Upper lobe of left lung (tissue), 6 donors: ENCODE measurements at regions not wholly inside any gene's neighbourhood (a gene's known extent, or its start where the extent isn't known, plus 50 kb on each side); places are given as distances from the start of the nearest gene placed in this dataset.

ENCODE experiments used
- ATAC-seq, 2 donors: fragments of 200-7000 bp; cut with Tn5 transposase; one replicate each; pipeline ENCODE4 v1.9.1; 2022; ENCODE audit warnings: mild to moderate bottlenecking in 2 of 2, moderate library complexity in 2 of 2; ENCODE audit not compliant: low FRiP score in 2 of 2
- DNase-seq, 2 donors: peaks; one replicate each; pipeline ENCODE4 v3.0.0-alpha.2; 2019 to 2020
- H3K27ac ChIP-seq, 4 donors: fragments of 200-600 bp; sonication (generic); one replicate each; pipeline ENCODE4 v1.5.1; 2016 to 2019
- H3K27me3 ChIP-seq, 4 donors: fragments of 200-600 bp; sonication (generic); one replicate each; pipeline ENCODE4 v1.5.1; 2017 to 2019
- H3K36me3 ChIP-seq, 4 donors: fragments of 200-600 bp; sonication (generic); one replicate each; pipeline ENCODE4 v1.5.1; 2016 to 2019
- H3K4me1 ChIP-seq, 4 donors: fragments of 200-600 bp; sonication (generic); one replicate each; pipeline ENCODE4 v1.5.1; 2018 to 2019
- H3K4me3 ChIP-seq, 4 donors: fragments of 200-600 bp; sonication (generic); one replicate each; pipeline ENCODE4 v1.5.1; 2017 to 2019; ENCODE audit warnings: mild to moderate bottlenecking in 2 of 4, moderate library complexity in 1 of 4
- H3K9me3 ChIP-seq, 4 donors: fragments of 200-600 bp; sonication (generic); one replicate each; pipeline ENCODE4 v1.5.1; 2018 to 2019
- CTCF ChIP-seq, 6 experiments: fragments of 450-650 bp in 4 of 6; fragments of 200-600 bp in 2 of 6; sonication (generic) in 2 of 6; IDR thresholded peaks; one replicate each; pipeline ENCODE4 v1.5.1; 2016 to 2019; ENCODE audit warnings: antibody characterized with exemption in 6 of 6
- EP300 ChIP-seq, 4 donors: sonication (generic); formaldehyde crosslinking; IDR thresholded peaks; one replicate each; pipeline ENCODE4 v1.5.1; 2017; ENCODE audit warnings: antibody characterized with exemption in 4 of 4, control low read depth in 2 of 4
- POLR2A ChIP-seq, 4 donors: fragments of 450-650 bp; IDR thresholded peaks; one replicate each; pipeline ENCODE4 v1.5.1; 2016 to 2017; ENCODE audit warnings: antibody characterized with exemption in 4 of 4, mild to moderate bottlenecking in 2 of 4
- POLR2AphosphoS5 ChIP-seq, 2 donors: sonication (generic); formaldehyde crosslinking; IDR thresholded peaks; one replicate each; pipeline ENCODE4 v1.5.1; 2017; ENCODE audit warnings: antibody characterized with exemption in 2 of 2
- WGBS, 2 donors: methylation state at CpG; one replicate each; pipeline ENCODE4 v1.1.5; 2017 to 2018; 5-methylcytosine and 5-hydroxymethylcytosine counted together
- donor health status: DM: no; HTN: no; CAD: no; lungs with moderate emphysema.
- donor health status: DM: no; HTN: yes; CAD: no; lungs with severe emphysema.

GRCh38 chr6:134400941-134401340 lies 83.0 kb upstream of the SGK1 start:
- ATAC-seq = no peak
- TF ChIP-seq POLR2A (IDR thresholded peaks at IDR 0.05) = no peak
- no peak for TF ChIP-seq EP300 (IDR thresholded peaks at IDR 0.05)
- 76 to 81% methylated on average over 2 of the region's 2 CpGs for WGBS, 2 donors
- Histone ChIP-seq H3K4me3 (no peak overlapping the region), H3K9me3 (no peaks in the 10 kb centered on the region), H3K27me3 (no peaks in the 10 kb centered on the region), H3K36me3 (no peaks in the 10 kb centered on the region), H3K27ac (no peak overlapping the region), H3K4me1 (no peaks in the 10 kb centered on the region)
- DNase-seq = no peak

- ATAC-seq = peak in 1 of 2 donors; percentile 68
- H3K9me3 ChIP-seq = no peaks in the 10 kb centered on the region
- H3K4me3 ChIP-seq = no peak overlapping the region
- no peak overlapping the region for H3K27ac ChIP-seq
- H3K27me3 ChIP-seq = no peaks in the 10 kb centered on the region
- H3K4me1 ChIP-seq = no peaks in the 10 kb centered on the region
- WGBS, 2 donors = 58 to 65% methylated on average over 6 of the region's 6 CpGs
- H3K36me3 ChIP-seq = no peaks in the 10 kb centered on the region
- TF ChIP-seq EP300 (IDR thresholded peaks at IDR 0.05) (peak in 1 of 4 donors; percentile 49), POLR2AphosphoS5 (IDR thresholded peaks at IDR 0.05) (no peak), POLR2A (IDR thresholded peaks at IDR 0.05) (no peak), CTCF (IDR thresholded peaks at IDR 0.05) (no peak)
- DNase-seq = peak in 1 of 2 donors; percentile 54
Measured at GRCh38 chr6:134398453-134398852, 80.5 kb upstream of the SGK1 start.

GRCh38 chr6:134397676-134398075 lies 79.8 kb upstream of the SGK1 start:
- no peak for TF ChIP-seq POLR2AphosphoS5 (IDR thresholded peaks at IDR 0.05)
- no peak for TF ChIP-seq CTCF (IDR thresholded peaks at IDR 0.05)
- no peak for TF ChIP-seq POLR2A (IDR thresholded peaks at IDR 0.05)
- no peak for TF ChIP-seq EP300 (IDR thresholded peaks at IDR 0.05)
- Histone ChIP-seq H3K9me3 (no peaks in the 10 kb centered on the region), H3K27ac (no peak overlapping the region), H3K4me3 (no peak overlapping the region), H3K27me3 (no peaks in the 10 kb centered on the region), H3K4me1 (no peaks in the 10 kb centered on the region), H3K36me3 (no peaks in the 10 kb centered on the region)
- no peak for ATAC-seq
- 85 to 90% methylated on average over 5 of the region's 5 CpGs for WGBS, 2 donors
- DNase-seq = no peak

- 75 to 81% methylated on average over 1 of the region's 1 CpG for WGBS, 2 donors
- H3K27me3 ChIP-seq = no peaks in the 10 kb centered on the region
- H3K4me3 ChIP-seq = no peak overlapping the region
- H3K36me3 ChIP-seq = no peaks in the 10 kb centered on the region
- no peak overlapping the region for H3K27ac ChIP-seq
- ATAC-seq (no peak), DNase-seq (no peak)
- no peaks in the 10 kb centered on the region for H3K9me3 ChIP-seq
- no peaks in the 10 kb centered on the region for H3K4me1 ChIP-seq
- TF ChIP-seq EP300 (IDR thresholded peaks at IDR 0.05) (no peak), POLR2A (IDR thresholded peaks at IDR 0.05) (no peak), POLR2AphosphoS5 (IDR thresholded peaks at IDR 0.05) (no peak), CTCF (IDR thresholded peaks at IDR 0.05) (no peak)
Measured at GRCh38 chr6:134394905-134395304, 77.0 kb upstream of the SGK1 start.

- no peak for TF ChIP-seq CTCF (IDR thresholded peaks at IDR 0.05)
- TF ChIP-seq POLR2A (IDR thresholded peaks at IDR 0.05) = no peak
- no peak for TF ChIP-seq POLR2AphosphoS5 (IDR thresholded peaks at IDR 0.05)
- no peak for TF ChIP-seq EP300 (IDR thresholded peaks at IDR 0.05)
- no peak overlapping the region for H3K27ac ChIP-seq
- no peak for ATAC-seq
Measured at GRCh38 chr6:134394208-134394607, 76.3 kb upstream of the SGK1 start.

More at GRCh38 chr6:134394208-134394607, 76.3 kb upstream of the SGK1 start:
- no peaks in the 10 kb centered on the region for H3K9me3 ChIP-seq
- H3K4me3 ChIP-seq = no peak overlapping the region
- DNase-seq = no peak
- no peaks in the 10 kb centered on the region for H3K4me1 ChIP-seq
- H3K36me3 ChIP-seq = no peaks in the 10 kb centered on the region
- WGBS, 2 donors = 66 to 84% methylated on average over 1 of the region's 1 CpG
- no peaks in the 10 kb centered on the region for H3K27me3 ChIP-seq
